ENCODE measurements at regions not wholly inside any gene's neighbourhood (a gene's known extent, or its start where the extent isn't known, plus 50 kb on each side); places are given as distances from the start of the nearest gene placed in this dataset.

DNA sequence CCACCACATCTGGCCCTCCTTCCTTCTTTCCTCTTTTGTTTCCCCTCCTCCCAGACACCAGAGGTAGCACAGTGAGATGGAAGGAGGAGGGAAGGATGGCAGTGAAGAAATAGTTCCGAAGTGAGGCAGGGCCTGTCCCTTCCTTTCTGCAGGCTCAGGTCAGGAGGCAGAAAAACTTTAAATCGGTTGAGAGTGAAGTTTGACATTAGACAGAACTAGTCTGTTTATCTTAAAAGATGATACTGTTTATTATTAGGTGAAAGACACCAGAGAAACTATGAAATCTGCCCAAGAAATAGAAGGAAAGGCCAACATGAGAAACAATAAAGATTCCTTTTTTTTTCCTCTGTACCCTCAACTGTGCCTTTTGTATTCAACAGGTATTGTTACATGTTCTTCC is 670.3 kb downstream of the UTRN start:
- no peak for TF ChIP-seq CTCF (IDR thresholded peaks at IDR 0.05; ENCODE audit: low read length)
- TF ChIP-seq EZH2phosphoT487 (IDR thresholded peaks at IDR 0.05; ENCODE audit: low read length): no peak
